Endothelial cell of umbilical vein (primary cell): ENCODE measurements at regions not wholly inside any gene's neighbourhood (a gene's known extent, or its start where the extent isn't known, plus 50 kb on each side); places are given as distances from the start of the nearest gene placed in this dataset.
A peak's percentile ranks its signal among the peaks of the same experiment; 100 is the strongest.

ENCODE experiments used
- BruUV-seq: library from RNA; stranded (reverse); fragments of 400-500 nt; replicated peaks from 2 replicates; lab custom pipeline; 2021; lab: Mats Ljungman, UMichigan
- CTCF ChIA-PET: fragments of 300-600, 350-600 bp; sonication (Branson Sonifier 250); formaldehyde crosslinking; loops from one replicate; lab custom pipeline; 2021; ENCODE audit warnings: antibody characterized with exemption, inconsistent platforms; lab: Charles Lee
- POLR2A ChIA-PET: fragments of 300-600, 350-600 bp; sonication (Branson Sonifier 250); formaldehyde crosslinking; loops from one replicate; lab custom pipeline; 2021; ENCODE audit warnings: antibody characterized with exemption, inconsistent platforms; lab: Charles Lee
- DNase-seq: peaks from one replicate; pipeline ENCODE4 v3.0.0-alpha.2; 2011; ENCODE audit warnings: low read depth, low spot score
- FAIRE-seq: peaks from 2 replicates; lab custom pipeline; 2011; peaks lifted over from hg19 to GRCh38; lab: Jason Lieb, UNC
- H2AFZ ChIP-seq: 2 replicates; pipeline ENCODE4 v1.6.0; 2012; ENCODE audit warnings: low read depth, low read length, control low read depth, inconsistent platforms
- H3K27ac ChIP-seq: 2 replicates; pipeline ENCODE4 v1.5.1; 2011; ENCODE audit warnings: low read depth, mild to moderate bottlenecking, control low read depth, low read length, moderate library complexity; ENCODE audit not compliant: insufficient read depth
- H3K27me3 ChIP-seq, 2 experiments: 2 replicates each; pipeline versions ENCODE4 v1.6.0 to v1.6.1; 2011; ENCODE audit warnings: low read length in 2 of 2, mixed read lengths in 1 of 2; ENCODE audit not compliant: control insufficient read depth in 2 of 2, insufficient read depth in 2 of 2
- H3K36me3 ChIP-seq, 2 experiments: 2 replicates in 1 of 2; 3 replicates in 1 of 2; pipeline ENCODE4 v1.5.1; 2011; ENCODE audit warnings: low read length in 2 of 2, mild to moderate bottlenecking in 1 of 2, moderate library complexity in 1 of 2; ENCODE audit not compliant: control insufficient read depth in 2 of 2, insufficient read depth in 2 of 2; ENCODE audit errors: extremely low read depth in 1 of 2
- H3K4me1 ChIP-seq: 3 replicates; pipeline ENCODE4 v1.5.1; 2011; ENCODE audit warnings: mild to moderate bottlenecking, low read length; ENCODE audit not compliant: control insufficient read depth, insufficient read depth; ENCODE audit errors: extremely low read depth
- H3K4me2 ChIP-seq: 2 replicates; pipeline ENCODE4 v1.6.1; 2011; ENCODE audit warnings: low read length, control low read depth, mixed read lengths; ENCODE audit not compliant: insufficient read depth
- H3K4me3 ChIP-seq, 3 experiments: fragments of 200-600 bp in 1 of 3; sonication (generic), shearing (Covaris generic) in 1 of 3; replicated peaks in 1 of 3; 2 replicates each; pipeline ENCODE4 v1.5.1; 2011 to 2016; ENCODE audit warnings: control low read depth in 3 of 3, low read length in 3 of 3, mild to moderate bottlenecking in 2 of 3, inconsistent platforms in 1 of 3, low read depth in 1 of 3, moderate library complexity in 1 of 3; ENCODE audit not compliant: insufficient read depth in 1 of 3
- H3K79me2 ChIP-seq: 2 replicates; pipeline ENCODE4 v1.6.0; 2012; ENCODE audit warnings: low read length, inconsistent platforms; ENCODE audit not compliant: control insufficient read depth, insufficient read depth
- H3K9ac ChIP-seq: replicated peaks from 2 replicates; pipeline ENCODE3; 2011; ENCODE audit warnings: low read length, control low read depth; ENCODE audit not compliant: insufficient read depth; ENCODE audit errors: extremely low read depth
- H3K9me1 ChIP-seq: replicated peaks from 3 replicates; pipeline ENCODE4 v1.6.0; 2011; ENCODE audit warnings: mild to moderate bottlenecking, low read length; ENCODE audit not compliant: control insufficient read depth, insufficient read depth; ENCODE audit errors: extremely low read depth
- H3K9me3 ChIP-seq: replicated peaks from 2 replicates; pipeline ENCODE4 v1.5.1; 2012; ENCODE audit warnings: low read length, inconsistent platforms; ENCODE audit not compliant: control insufficient read depth, insufficient read depth
- H4K20me1 ChIP-seq: replicated peaks from 2 replicates; pipeline ENCODE3; 2011; ENCODE audit warnings: mild to moderate bottlenecking, low read length; ENCODE audit not compliant: control insufficient read depth, insufficient read depth; ENCODE audit errors: extremely low read depth
- FOS ChIP-seq: IDR thresholded peaks from 2 replicates; pipeline ENCODE4 v1.6.1; 2011; ENCODE audit warnings: mild to moderate bottlenecking, low read length, moderate library complexity, borderline replicate concordance; ENCODE audit not compliant: insufficient read depth
- MYC ChIP-seq: IDR thresholded peaks from one replicate; pipeline ENCODE4 v1.6.1; 2011; ENCODE audit warnings: mild to moderate bottlenecking, low read depth, low read length
- POLR2A ChIP-seq: IDR thresholded peaks from 2 replicates; pipeline ENCODE4 v1.6.1; 2012; ENCODE audit warnings: low read depth, mild to moderate bottlenecking, control low read depth, low read length
- dilution Hi-C: fragments of 300-500 bp; cut with MboI; formaldehyde crosslinking; loops from one replicate; pipeline ENCODE4 v1.15.0; 2019; ENCODE audit warnings: low sequenced_read_pairs; ENCODE audit not compliant: extremely low pct_ligation_motif_present
- intact Hi-C: fragments of 100-400 bp; cut with micrococcal nuclease; formaldehyde crosslinking; loops from one replicate; pipeline ENCODE4 v1.10.0; 2022
- TF ChIP-seq, protein P1 (sequence below), 2 donors: IDR thresholded peaks; 1 replicate in 1 of 2; 2 replicates in 1 of 2; pipeline ENCODE4 v1.5.1; 2011; ENCODE audit warnings: low read length in 2 of 2, mild to moderate bottlenecking in 2 of 2, moderate library complexity in 2 of 2, control low read depth in 1 of 2, inconsistent platforms in 1 of 2, low read depth in 1 of 2; ENCODE audit not compliant: insufficient read depth in 1 of 2; ENCODE audit errors: extremely low read depth in 1 of 2

DNA sequence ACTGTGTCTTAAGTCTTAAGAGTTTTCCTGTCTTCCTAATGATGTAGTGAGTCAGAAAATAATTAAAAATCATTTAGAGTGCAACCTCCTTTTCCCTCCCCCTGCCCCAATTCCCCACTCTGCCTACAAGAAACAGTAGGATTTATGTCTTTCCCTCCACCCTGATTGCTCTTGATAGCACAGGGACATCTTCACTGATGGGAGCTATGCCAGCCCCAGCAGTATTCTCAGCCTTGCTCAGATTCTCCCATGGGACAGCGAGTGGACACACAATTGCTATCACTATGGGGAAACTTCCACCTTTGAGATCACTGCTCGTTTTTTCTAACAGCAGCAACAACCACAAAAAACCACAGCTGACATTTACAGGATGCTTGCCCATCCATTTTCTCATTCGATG lies 216.6 kb upstream of the PLXNA2 start:
- intact Hi-C loops = no loop called here
- POLR2A ChIA-PET = no interaction called here

DNA sequence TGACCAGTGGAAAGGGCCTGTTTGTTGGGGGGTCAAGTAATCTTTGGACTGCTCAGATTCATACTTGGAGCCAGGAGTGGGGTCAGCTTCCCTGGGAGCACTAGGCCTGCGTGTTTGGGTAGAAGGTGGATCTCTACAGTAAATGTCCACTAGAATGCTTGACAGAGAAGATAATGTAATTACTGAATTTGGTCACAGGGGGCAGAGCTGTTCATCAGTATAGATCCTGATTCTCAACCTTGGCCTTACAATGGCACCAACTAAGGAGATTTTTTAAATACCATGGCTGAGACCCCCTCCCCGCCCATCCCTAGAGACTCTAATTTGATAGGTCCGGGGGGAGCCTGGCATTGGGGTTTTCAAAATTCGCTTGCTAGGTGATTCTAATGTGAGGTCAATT lies 217.5 kb upstream of the PLXNA2 start:
- dilution Hi-C loops = no loop called here
- no peak overlapping the region for H3K9ac ChIP-seq
- H3K9me1 ChIP-seq = no peaks in the 10 kb centered on the region
- CTCF ChIA-PET = interaction anchor here (1.0 kb wide), 1 partner anchor 11 kb away, joined by 3 read pairs; no protein-coding TSS in a partner anchor
- DNase-seq = no peak
- H3K4me3 ChIP-seq = no peak overlapping the region
- H3K27me3 ChIP-seq = peaks cover 0 to 7% of the 10 kb centered on the region in 2 experiments
- TF ChIP-seq, protein P1, sequence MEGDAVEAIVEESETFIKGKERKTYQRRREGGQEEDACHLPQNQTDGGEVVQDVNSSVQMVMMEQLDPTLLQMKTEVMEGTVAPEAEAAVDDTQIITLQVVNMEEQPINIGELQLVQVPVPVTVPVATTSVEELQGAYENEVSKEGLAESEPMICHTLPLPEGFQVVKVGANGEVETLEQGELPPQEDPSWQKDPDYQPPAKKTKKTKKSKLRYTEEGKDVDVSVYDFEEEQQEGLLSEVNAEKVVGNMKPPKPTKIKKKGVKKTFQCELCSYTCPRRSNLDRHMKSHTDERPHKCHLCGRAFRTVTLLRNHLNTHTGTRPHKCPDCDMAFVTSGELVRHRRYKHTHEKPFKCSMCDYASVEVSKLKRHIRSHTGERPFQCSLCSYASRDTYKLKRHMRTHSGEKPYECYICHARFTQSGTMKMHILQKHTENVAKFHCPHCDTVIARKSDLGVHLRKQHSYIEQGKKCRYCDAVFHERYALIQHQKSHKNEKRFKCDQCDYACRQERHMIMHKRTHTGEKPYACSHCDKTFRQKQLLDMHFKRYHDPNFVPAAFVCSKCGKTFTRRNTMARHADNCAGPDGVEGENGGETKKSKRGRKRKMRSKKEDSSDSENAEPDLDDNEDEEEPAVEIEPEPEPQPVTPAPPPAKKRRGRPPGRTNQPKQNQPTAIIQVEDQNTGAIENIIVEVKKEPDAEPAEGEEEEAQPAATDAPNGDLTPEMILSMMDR (IDR thresholded peaks at IDR 0.05; ENCODE audit: extremely low read depth in 1 of 2, insufficient read depth in 1 of 2, low read depth in 1 of 2, low read length in 2 of 2) = peak; percentile 15 to 19
- TF ChIP-seq MYC = no peak
- TF ChIP-seq FOS = no peak
- intact Hi-C loops = no loop called here
- no peak for FAIRE-seq
- H3K36me3 ChIP-seq = no peaks in the 10 kb centered on the region
- BruUV-seq = no TSS peak
- POLR2A ChIA-PET = no interaction called here
- H3K9me3 ChIP-seq = no peaks in the 10 kb centered on the region
- no peaks in the 10 kb centered on the region for H3K79me2 ChIP-seq
- H3K4me2 ChIP-seq = no peak overlapping the region
- H2AFZ ChIP-seq = no peak overlapping the region
- no peaks in the 10 kb centered on the region for H3K4me1 ChIP-seq
- H4K20me1 ChIP-seq = no peaks in the 10 kb centered on the region
- H3K27ac ChIP-seq = no peak overlapping the region

More for the DNA sequence above, 216.6 kb upstream of the PLXNA2 start:
- Histone ChIP-seq H3K36me3 (no peaks in the 10 kb centered on the region), H3K79me2 (no peaks in the 10 kb centered on the region), H3K27me3 (peaks cover 0 to 7% of the 10 kb centered on the region in 2 experiments), H3K27ac (no peak overlapping the region), H2AFZ (no peak overlapping the region), H3K4me1 (no peaks in the 10 kb centered on the region), H3K4me2 (no peak overlapping the region), H3K9me3 (no peaks in the 10 kb centered on the region), H4K20me1 (no peaks in the 10 kb centered on the region), H3K9me1 (no peaks in the 10 kb centered on the region), H3K9ac (no peak overlapping the region), H3K4me3 (no peak overlapping the region)
- dilution Hi-C loops = no loop called here
- no peak for TF ChIP-seq POLR2A
- TF ChIP-seq, protein P1 (IDR thresholded peaks at IDR 0.05; ENCODE audit: extremely low read depth in 1 of 2, insufficient read depth in 1 of 2, low read depth in 1 of 2, low read length in 2 of 2) = no peak
- BruUV-seq = no TSS peak
- CTCF ChIA-PET = no interaction called here
- FAIRE-seq (no peak), DNase-seq (no peak)
